Astrocyte of the spinal cord (primary cell): ENCODE measurements at regions not wholly inside any gene's neighbourhood (a gene's known extent, or its start where the extent isn't known, plus 50 kb on each side); places are given as distances from the start of the nearest gene placed in this dataset.
A peak's percentile ranks its signal among the peaks of the same experiment; 100 is the strongest.

ENCODE experiments used
- DNase-seq: peaks from one replicate; pipeline ENCODE4 v3.0.0; 2011; ENCODE audit warnings: low read depth, low spot score
- H3K4me3 ChIP-seq: 2 replicates; pipeline ENCODE4 v1.5.1; 2011; ENCODE audit warnings: low read depth, mild to moderate bottlenecking, low read length, moderate library complexity
- CTCF ChIP-seq: IDR thresholded peaks from 2 replicates; pipeline ENCODE4 v1.5.1; 2012; ENCODE audit warnings: low read depth, mild to moderate bottlenecking, low read length, inconsistent platforms
- in situ Hi-C: cut with HindIII; loops from 2 replicates; pipeline ENCODE4 v1.10.0; 2017; ENCODE audit warnings: low sequenced_read_pairs

DNA sequence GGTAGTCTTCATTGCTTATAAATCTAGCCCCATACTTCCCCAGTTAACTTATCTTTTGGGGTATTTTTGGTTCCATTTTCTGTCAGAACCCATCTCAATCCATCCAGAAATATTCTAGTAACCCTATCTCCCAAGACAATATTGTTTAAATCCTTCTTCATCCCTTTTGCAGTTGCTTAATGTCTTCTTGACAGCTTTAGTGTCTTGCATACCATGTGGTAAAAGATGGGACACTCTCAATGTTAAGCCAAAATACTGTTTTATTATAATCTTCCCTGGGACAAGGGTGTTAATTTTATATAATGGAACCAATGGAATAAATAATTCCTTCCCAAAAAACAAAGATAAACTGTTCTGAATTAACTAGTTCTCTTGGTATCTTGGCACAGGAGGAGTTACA is 450.2 kb downstream of the CCER1 start:
- no peak for DNase-seq
- in situ Hi-C loops, result no loop called here
- TF ChIP-seq CTCF, result no peak
- no peak overlapping the region for H3K4me3 ChIP-seq

- DNase-seq, result no peak
- TF ChIP-seq CTCF, result no peak
- no peak overlapping the region for H3K4me3 ChIP-seq
- in situ Hi-C loops, result no loop called here
Observed at GRCh38 chr12:90502070-90502469, 452.9 kb downstream of the CCER1 start.

GRCh38 chr12:90501412-90501811 is 453.6 kb downstream of the CCER1 start:
- in situ Hi-C loops, result no loop called here
- DNase-seq, result no peak
- TF ChIP-seq CTCF, result no peak
- no peak overlapping the region for H3K4me3 ChIP-seq

DNA sequence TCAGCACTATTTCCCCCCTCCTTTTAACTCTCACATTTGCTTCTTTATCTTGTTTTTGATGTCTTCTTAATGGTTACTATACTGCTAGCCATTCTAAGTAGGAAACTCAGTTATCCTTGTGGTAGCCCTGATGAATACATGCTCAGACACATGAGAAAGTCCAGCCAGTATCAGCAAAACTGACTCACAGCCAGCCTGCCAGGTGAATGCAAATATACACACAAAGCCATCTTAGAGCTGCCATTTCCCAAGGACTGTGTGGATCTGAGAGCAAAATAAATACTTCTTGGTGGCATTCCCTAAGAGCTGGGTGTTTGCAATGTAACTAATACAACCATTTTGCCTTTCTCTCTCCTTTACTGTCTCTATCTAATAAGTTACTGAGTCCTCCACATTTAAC is 455.2 kb downstream of the CCER1 start:
- TF ChIP-seq CTCF, result no peak
- no peak for DNase-seq
- in situ Hi-C loops, result no loop called here
- no peak overlapping the region for H3K4me3 ChIP-seq

DNA sequence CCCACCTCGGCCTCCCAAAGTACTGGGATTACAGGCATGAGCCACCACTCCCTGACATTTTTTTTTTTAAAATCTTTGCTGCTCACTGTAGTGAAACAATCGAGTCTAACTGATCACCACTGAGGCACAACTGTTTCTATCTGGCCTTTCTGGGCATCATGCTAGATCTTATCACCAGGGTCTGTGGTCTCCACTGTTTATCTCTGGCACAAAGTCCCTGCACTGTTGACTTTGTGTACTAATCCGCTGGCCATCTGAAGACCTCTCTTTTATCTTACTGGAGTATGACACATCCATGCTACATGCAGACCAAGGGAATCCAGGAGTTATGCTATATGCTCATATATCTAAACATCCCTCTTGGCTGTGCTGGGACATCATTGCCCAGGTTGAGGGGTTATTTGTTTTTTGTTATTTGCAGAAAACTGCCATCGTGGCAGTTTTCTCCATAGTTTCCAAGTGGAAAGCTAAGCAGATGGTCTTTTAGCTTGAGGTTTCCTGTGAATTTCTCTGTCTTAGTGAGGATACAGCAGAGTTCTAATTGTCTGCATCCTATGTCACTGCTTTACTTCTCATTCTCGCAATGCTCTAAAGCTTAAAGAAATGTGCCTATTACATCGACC is 456.9 kb downstream of the CCER1 start:
- in situ Hi-C loops, result no loop called here

GRCh38 chr12:90490355-90490754 is 464.6 kb downstream of the CCER1 start:
- in situ Hi-C loops, result no loop called here
- no peak overlapping the region for H3K4me3 ChIP-seq
- DNase-seq, result no peak
- TF ChIP-seq CTCF, result no peak

More for the DNA sequence above, 456.9 kb downstream of the CCER1 start:
- H3K4me3 ChIP-seq, result no peak overlapping the region
- DNase-seq, result no peak
- no peak for TF ChIP-seq CTCF

DNA sequence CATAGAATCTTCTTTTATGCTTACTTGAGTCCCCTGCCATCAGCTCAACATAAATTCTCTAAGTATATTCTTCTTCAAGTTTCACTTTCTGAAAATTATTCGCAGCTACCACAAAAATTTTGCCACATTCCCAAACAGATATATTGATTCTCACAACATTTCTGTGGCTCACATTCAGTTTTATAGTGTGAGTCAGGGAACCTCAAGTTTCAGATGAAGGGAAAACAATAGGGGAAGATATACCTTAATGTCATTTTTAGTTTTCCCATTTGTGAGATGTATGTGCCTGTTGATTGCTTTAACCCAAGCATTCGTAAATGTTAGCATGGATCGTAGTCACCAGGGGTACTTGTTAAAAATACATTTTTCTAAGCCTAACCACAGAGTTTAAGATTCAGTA is 465.8 kb downstream of the CCER1 start:
- DNase-seq, result peak; percentile 22
- TF ChIP-seq CTCF, result no peak
- no peak overlapping the region for H3K4me3 ChIP-seq
- in situ Hi-C loops, result no loop called here
